ENCODE measurements at regions not wholly inside any gene's neighbourhood (a gene's known extent, or its start where the extent isn't known, plus 50 kb on each side); places are given as distances from the start of the nearest gene placed in this dataset.

GRCh38 chr2:192628017-192628416 lies 433.3 kb upstream of the TMEFF2 start:
- Histone ChIP-seq H3K9ac (replicated peaks; ENCODE audit: extremely low read depth, insufficient read depth, low read length) (no peak overlapping the region), H3K27me3 (ENCODE audit: control insufficient read depth in 2 of 2, insufficient read depth in 2 of 2, low read length in 2 of 2) (no peaks in the 10 kb centered on the region), H3K4me2 (ENCODE audit: insufficient read depth, low read length) (no peak overlapping the region), H3K36me3 (ENCODE audit: control insufficient read depth in 2 of 2, extremely low read depth in 1 of 2, insufficient read depth in 2 of 2, low read length in 2 of 2) (no peaks in the 10 kb centered on the region), H4K20me1 (replicated peaks; ENCODE audit: control insufficient read depth, extremely low read depth, insufficient read depth, low read length) (no peaks in the 10 kb centered on the region), H3K4me3 (replicated peaks in 1 of 3; ENCODE audit: insufficient read depth in 1 of 3, low read depth in 1 of 3, low read length in 3 of 3) (no peak overlapping the region), H3K4me1 (ENCODE audit: control insufficient read depth, extremely low read depth, insufficient read depth, low read length) (no peaks in the 10 kb centered on the region), H3K79me2 (ENCODE audit: control insufficient read depth, insufficient read depth, low read length) (no peaks in the 10 kb centered on the region), H3K9me1 (replicated peaks; ENCODE audit: control insufficient read depth, extremely low read depth, insufficient read depth, low read length) (no peaks in the 10 kb centered on the region), H2AFZ (ENCODE audit: low read depth, low read length) (no peak overlapping the region), H3K9me3 (replicated peaks; ENCODE audit: control insufficient read depth, insufficient read depth, low read length) (no peaks in the 10 kb centered on the region), H3K27ac (ENCODE audit: insufficient read depth, low read depth, low read length) (no peak overlapping the region)
- FAIRE-seq (no peak), DNase-seq (ENCODE audit: low read depth, low spot score) (no peak)
- dilution Hi-C loops (cut with MboI; ENCODE audit: extremely low pct_ligation_motif_present, low sequenced_read_pairs) (no loop called here), intact Hi-C loops (cut with micrococcal nuclease) (no loop called here)
- POLR2A ChIA-PET, result no interaction called here
- BruUV-seq (replicated peaks), result no TSS peak
- CTCF ChIA-PET, result no interaction called here
- TF ChIP-seq GATA2 (IDR thresholded peaks at IDR 0.05; ENCODE audit: insufficient read depth, insufficient read length, low read depth, low read length) (no peak), MYC (IDR thresholded peaks at IDR 0.05; ENCODE audit: low read depth, low read length) (no peak), POLR2A (IDR thresholded peaks at IDR 0.05; ENCODE audit: low read depth, low read length) (no peak), MAX (IDR thresholded peaks at IDR 0.05; ENCODE audit: insufficient read depth, insufficient read length) (no peak), POLR2AphosphoS5 (IDR thresholded peaks at IDR 0.05; ENCODE audit: insufficient read depth, low read depth, low read length) (no peak), JUN (IDR thresholded peaks at IDR 0.05; ENCODE audit: borderline replicate concordance, insufficient read depth, insufficient read length, low read depth) (no peak), CTCF (IDR thresholded peaks at IDR 0.05; ENCODE audit: extremely low read depth in 1 of 2, insufficient read depth in 1 of 2, low read depth in 1 of 2, low read length in 2 of 2) (no peak), FOS (IDR thresholded peaks at IDR 0.05; ENCODE audit: borderline replicate concordance, insufficient read depth, low read length) (no peak), EZH2 (IDR thresholded peaks at IDR 0.05; ENCODE audit: borderline replicate concordance, low read depth, low read length, severe bottlenecking) (no peak)

Measured in endothelial cell of umbilical vein (primary cell).